Cardiac fibroblast (primary cell): ENCODE measurements at regions not wholly inside any gene's neighbourhood (a gene's known extent, or its start where the extent isn't known, plus 50 kb on each side); places are given as distances from the start of the nearest gene placed in this dataset.

Experiments
- DNase-seq, 2 donors: peaks; one replicate each; pipeline versions ENCODE4 v3.0.0 to v3.0.0-alpha.2; 2010; ENCODE audit warnings: low read depth in 2 of 2
- H3K4me3 ChIP-seq, 2 donors: replicated peaks in 1 of 2; 1 replicate in 1 of 2; 2 replicates in 1 of 2; pipeline ENCODE4 v1.5.1; 2011; ENCODE audit warnings: low read depth in 2 of 2, low read length in 2 of 2, mild to moderate bottlenecking in 2 of 2, moderate library complexity in 1 of 2
- TF ChIP-seq, protein P1 (sequence below): IDR thresholded peaks from one replicate; pipeline ENCODE4 v1.5.1; 2011; ENCODE audit warnings: low read depth, mild to moderate bottlenecking, low read length, inconsistent platforms

DNA sequence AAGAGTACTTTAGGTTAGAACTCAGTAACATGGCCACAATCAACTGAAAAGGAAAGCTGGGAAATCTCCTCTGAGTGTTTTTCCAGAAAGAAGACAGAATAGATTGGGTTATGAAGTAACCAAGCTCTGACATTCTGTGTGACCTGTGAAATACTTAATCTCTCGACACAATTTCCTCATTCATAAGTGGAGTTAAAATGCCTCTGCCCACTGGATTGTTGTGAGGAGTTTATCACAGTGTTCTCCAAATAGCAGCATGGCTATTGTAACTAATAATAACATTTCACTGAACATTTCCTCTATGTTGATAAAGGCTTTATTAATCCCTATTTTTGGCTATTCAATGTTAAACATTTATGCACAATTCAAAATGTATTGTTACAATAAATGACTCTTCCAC is 311.0 kb downstream of the GABRB2 start:
- no peak for DNase-seq
- H3K4me3 ChIP-seq, result no peak overlapping the region
- TF ChIP-seq, protein P1, sequence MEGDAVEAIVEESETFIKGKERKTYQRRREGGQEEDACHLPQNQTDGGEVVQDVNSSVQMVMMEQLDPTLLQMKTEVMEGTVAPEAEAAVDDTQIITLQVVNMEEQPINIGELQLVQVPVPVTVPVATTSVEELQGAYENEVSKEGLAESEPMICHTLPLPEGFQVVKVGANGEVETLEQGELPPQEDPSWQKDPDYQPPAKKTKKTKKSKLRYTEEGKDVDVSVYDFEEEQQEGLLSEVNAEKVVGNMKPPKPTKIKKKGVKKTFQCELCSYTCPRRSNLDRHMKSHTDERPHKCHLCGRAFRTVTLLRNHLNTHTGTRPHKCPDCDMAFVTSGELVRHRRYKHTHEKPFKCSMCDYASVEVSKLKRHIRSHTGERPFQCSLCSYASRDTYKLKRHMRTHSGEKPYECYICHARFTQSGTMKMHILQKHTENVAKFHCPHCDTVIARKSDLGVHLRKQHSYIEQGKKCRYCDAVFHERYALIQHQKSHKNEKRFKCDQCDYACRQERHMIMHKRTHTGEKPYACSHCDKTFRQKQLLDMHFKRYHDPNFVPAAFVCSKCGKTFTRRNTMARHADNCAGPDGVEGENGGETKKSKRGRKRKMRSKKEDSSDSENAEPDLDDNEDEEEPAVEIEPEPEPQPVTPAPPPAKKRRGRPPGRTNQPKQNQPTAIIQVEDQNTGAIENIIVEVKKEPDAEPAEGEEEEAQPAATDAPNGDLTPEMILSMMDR, result no peak

DNA sequence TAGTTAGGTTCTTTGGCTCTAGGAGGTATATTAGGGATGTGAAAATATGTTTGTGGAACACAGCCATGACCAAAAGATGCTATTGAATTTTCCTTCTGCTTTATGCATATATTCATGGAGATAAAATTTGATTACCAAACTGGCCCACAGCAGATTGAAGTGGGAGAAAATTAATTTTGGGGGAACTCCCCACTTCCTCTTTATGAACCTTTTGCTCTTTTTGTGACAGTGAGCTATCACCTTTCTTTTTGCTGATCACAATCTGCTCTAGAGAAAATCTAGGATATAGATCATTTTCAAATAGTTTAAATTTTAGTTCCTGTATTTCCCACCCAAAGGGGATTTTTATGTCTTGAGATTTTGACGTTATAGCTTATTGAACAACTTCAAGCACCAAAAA is 313.0 kb downstream of the GABRB2 start:
- H3K4me3 ChIP-seq, result no peak overlapping the region
- DNase-seq, result no peak
- TF ChIP-seq, protein P1, result no peak

GRCh38 chr5:161230221-161230620 is 316.3 kb downstream of the GABRB2 start:
- TF ChIP-seq, protein P1, result no peak
- no peak overlapping the region for H3K4me3 ChIP-seq
- DNase-seq, result no peak

DNA sequence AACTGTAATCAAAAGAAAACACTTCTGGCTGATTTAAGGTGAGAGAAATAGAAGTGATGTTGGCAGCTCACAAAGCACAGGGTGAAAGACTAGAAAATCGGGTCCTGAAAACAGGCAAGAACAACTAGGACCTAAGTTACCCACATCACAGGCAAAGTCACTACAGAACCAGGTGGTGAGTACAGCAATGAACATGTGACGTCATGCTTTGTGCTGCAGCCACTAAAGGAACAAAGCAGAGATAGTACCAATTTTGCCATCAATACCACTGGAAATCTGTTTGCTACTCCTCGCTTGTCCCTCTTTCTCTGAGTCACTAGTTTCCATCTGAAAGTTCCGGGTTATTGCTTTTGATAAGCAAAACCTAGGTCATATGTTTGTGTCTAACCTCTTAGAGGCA is 326.7 kb downstream of the GABRB2 start:
- DNase-seq, result no peak
- TF ChIP-seq, protein P1, result no peak
- no peak overlapping the region for H3K4me3 ChIP-seq

DNA sequence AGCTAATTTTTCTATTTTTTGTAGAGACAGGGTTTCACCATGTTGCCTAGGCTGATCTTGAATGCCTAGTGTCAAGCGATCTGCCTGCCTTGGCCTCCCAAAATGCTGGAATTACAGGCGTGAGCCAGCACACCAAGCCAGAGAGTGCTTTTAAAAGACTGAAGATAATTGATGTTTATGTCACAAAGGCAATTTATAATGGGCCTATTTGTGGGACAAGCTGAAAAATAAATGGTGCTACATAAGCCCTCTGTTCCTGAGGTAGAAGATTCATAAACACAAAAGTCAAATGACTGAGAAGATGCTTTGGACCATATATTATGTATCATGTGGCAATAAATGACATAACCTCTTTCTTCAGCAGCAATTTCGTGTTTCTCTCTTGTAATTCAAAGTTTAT is 329.6 kb downstream of the GABRB2 start:
- TF ChIP-seq, protein P1, result no peak
- no peak overlapping the region for H3K4me3 ChIP-seq
- DNase-seq, result no peak

GRCh38 chr5:161212123-161212712 is 334.3 kb downstream of the GABRB2 start:
- H3K4me3 ChIP-seq, result no peak overlapping the region
- no peak for DNase-seq
- TF ChIP-seq, protein P1, result no peak

DNA sequence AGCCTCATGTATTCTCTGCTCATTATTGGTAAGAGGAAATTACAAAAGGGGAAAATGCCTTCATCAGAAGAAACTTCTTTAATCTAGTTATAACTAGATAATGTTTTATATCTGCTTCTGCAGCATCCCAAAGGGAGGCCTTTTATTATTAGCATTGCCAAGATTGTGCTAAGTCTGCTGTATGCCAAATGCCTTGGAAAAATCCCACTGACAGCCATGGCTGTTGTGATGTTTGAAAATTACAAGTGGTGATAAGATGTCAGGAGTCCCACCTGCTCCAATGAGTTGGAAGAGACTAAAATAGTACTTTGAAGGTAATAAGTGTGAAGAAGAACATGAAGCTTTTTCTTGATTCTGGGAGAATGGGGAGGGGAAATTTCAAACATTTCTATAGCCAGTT is 345.0 kb downstream of the GABRB2 start:
- TF ChIP-seq, protein P1, result no peak
- no peak for DNase-seq
- H3K4me3 ChIP-seq, result no peak overlapping the region
